ENCODE measurements at regions not wholly inside any gene's neighbourhood (a gene's known extent, or its start where the extent isn't known, plus 50 kb on each side); places are given as distances from the start of the nearest gene placed in this dataset.

DNA sequence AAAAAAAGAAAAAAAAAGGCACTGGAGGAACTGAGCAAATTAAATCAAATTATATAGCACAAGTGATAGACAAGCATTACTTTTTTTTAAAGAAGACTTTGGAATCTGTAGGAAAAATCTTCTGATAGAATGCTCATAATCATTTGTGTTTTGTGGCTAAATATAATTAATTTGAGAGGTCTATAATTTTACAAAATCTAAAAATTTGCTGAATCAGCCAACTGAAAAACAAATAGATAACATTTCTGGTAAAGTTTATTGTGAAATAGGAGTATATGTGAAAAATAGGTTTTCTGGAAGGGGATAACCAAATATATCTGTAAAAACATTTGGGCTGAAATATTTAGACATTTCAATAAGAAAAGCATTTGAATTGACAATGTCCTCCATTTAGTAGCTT is 844.9 kb upstream of the COBL start:
- TF ChIP-seq, protein P1, sequence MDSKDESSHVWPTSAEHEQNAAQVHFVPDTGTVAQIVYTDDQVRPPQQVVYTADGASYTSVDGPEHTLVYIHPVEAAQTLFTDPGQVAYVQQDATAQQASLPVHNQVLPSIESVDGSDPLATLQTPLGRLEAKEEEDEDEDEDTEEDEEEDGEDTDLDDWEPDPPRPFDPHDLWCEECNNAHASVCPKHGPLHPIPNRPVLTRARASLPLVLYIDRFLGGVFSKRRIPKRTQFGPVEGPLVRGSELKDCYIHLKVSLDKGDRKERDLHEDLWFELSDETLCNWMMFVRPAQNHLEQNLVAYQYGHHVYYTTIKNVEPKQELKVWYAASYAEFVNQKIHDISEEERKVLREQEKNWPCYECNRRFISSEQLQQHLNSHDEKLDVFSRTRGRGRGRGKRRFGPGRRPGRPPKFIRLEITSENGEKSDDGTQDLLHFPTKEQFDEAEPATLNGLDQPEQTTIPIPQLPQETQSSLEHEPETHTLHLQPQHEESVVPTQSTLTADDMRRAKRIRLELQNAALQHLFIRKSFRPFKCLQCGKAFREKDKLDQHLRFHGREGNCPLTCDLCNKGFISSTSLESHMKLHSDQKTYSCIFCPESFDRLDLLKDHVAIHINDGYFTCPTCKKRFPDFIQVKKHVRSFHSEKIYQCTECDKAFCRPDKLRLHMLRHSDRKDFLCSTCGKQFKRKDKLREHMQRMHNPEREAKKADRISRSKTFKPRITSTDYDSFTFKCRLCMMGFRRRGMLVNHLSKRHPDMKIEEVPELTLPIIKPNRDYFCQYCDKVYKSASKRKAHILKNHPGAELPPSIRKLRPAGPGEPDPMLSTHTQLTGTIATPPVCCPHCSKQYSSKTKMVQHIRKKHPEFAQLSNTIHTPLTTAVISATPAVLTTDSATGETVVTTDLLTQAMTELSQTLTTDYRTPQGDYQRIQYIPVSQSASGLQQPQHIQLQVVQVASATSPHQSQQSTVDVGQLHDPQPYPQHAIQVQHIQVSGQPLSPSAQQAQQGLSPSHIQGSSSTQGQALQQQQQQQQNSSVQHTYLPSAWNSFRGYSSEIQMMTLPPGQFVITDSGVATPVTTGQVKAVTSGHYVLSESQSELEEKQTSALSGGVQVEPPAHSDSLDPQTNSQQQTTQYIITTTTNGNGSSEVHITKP (tag by site-specific recombination; IDR thresholded peaks at IDR 0.05), result no peak
- TF ChIP-seq, protein P2, sequence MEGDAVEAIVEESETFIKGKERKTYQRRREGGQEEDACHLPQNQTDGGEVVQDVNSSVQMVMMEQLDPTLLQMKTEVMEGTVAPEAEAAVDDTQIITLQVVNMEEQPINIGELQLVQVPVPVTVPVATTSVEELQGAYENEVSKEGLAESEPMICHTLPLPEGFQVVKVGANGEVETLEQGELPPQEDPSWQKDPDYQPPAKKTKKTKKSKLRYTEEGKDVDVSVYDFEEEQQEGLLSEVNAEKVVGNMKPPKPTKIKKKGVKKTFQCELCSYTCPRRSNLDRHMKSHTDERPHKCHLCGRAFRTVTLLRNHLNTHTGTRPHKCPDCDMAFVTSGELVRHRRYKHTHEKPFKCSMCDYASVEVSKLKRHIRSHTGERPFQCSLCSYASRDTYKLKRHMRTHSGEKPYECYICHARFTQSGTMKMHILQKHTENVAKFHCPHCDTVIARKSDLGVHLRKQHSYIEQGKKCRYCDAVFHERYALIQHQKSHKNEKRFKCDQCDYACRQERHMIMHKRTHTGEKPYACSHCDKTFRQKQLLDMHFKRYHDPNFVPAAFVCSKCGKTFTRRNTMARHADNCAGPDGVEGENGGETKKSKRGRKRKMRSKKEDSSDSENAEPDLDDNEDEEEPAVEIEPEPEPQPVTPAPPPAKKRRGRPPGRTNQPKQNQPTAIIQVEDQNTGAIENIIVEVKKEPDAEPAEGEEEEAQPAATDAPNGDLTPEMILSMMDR (tag by site-specific recombination; IDR thresholded peaks at IDR 0.05), result no peak
- TF ChIP-seq ZNF366 (tag by site-specific recombination; conservative IDR thresholded peaks at IDR 0.05) (no peak), ZBTB21 (tag by site-specific recombination; IDR thresholded peaks at IDR 0.05) (no peak), YY1 (tag by site-specific recombination; IDR thresholded peaks at IDR 0.05) (no peak), ZNF274 (IDR thresholded peaks at IDR 0.05; ENCODE audit: low read length) (no peak), ZNF274 (tag by site-specific recombination; IDR thresholded peaks at IDR 0.05; ENCODE audit: borderline replicate concordance) (no peak), KLF16 (tag by site-specific recombination; IDR thresholded peaks at IDR 0.05) (no peak), GLI2 (tag by site-specific recombination; IDR thresholded peaks at IDR 0.05; ENCODE audit: borderline replicate concordance, low read depth) (no peak), ZBTB17 (tag by site-specific recombination; IDR thresholded peaks at IDR 0.05) (no peak), ZNF473 (tag by site-specific recombination; IDR thresholded peaks at IDR 0.05) (no peak), OVOL3 (tag by site-specific recombination; IDR thresholded peaks at IDR 0.05) (no peak)

Data from HEK293 (cell line).